ENCODE measurements at regions not wholly inside any gene's neighbourhood (a gene's known extent, or its start where the extent isn't known, plus 50 kb on each side); places are given as distances from the start of the nearest gene placed in this dataset.

GRCh38 chr20:11457488-11457887, 460.2 kb upstream of the BTBD3 start:
- TF ChIP-seq CREB1 (CRISPR knock-in tag; IDR thresholded peaks at IDR 0.05; ENCODE audit: low read depth): no peak
- no peak for TF ChIP-seq STAT1 (IDR thresholded peaks at IDR 0.05; ENCODE audit: unreplicated experiment)
- TF ChIP-seq ETS1 (IDR thresholded peaks at IDR 0.05): no peak
- TF ChIP-seq EZH2 (IDR thresholded peaks at IDR 0.05; ENCODE audit: low read depth, unreplicated experiment): no peak
- TF ChIP-seq, protein P1, sequence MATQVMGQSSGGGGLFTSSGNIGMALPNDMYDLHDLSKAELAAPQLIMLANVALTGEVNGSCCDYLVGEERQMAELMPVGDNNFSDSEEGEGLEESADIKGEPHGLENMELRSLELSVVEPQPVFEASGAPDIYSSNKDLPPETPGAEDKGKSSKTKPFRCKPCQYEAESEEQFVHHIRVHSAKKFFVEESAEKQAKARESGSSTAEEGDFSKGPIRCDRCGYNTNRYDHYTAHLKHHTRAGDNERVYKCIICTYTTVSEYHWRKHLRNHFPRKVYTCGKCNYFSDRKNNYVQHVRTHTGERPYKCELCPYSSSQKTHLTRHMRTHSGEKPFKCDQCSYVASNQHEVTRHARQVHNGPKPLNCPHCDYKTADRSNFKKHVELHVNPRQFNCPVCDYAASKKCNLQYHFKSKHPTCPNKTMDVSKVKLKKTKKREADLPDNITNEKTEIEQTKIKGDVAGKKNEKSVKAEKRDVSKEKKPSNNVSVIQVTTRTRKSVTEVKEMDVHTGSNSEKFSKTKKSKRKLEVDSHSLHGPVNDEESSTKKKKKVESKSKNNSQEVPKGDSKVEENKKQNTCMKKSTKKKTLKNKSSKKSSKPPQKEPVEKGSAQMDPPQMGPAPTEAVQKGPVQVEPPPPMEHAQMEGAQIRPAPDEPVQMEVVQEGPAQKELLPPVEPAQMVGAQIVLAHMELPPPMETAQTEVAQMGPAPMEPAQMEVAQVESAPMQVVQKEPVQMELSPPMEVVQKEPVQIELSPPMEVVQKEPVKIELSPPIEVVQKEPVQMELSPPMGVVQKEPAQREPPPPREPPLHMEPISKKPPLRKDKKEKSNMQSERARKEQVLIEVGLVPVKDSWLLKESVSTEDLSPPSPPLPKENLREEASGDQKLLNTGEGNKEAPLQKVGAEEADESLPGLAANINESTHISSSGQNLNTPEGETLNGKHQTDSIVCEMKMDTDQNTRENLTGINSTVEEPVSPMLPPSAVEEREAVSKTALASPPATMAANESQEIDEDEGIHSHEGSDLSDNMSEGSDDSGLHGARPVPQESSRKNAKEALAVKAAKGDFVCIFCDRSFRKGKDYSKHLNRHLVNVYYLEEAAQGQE (IDR thresholded peaks at IDR 0.05; ENCODE audit: unreplicated experiment): no peak
- TF ChIP-seq, protein P2, sequence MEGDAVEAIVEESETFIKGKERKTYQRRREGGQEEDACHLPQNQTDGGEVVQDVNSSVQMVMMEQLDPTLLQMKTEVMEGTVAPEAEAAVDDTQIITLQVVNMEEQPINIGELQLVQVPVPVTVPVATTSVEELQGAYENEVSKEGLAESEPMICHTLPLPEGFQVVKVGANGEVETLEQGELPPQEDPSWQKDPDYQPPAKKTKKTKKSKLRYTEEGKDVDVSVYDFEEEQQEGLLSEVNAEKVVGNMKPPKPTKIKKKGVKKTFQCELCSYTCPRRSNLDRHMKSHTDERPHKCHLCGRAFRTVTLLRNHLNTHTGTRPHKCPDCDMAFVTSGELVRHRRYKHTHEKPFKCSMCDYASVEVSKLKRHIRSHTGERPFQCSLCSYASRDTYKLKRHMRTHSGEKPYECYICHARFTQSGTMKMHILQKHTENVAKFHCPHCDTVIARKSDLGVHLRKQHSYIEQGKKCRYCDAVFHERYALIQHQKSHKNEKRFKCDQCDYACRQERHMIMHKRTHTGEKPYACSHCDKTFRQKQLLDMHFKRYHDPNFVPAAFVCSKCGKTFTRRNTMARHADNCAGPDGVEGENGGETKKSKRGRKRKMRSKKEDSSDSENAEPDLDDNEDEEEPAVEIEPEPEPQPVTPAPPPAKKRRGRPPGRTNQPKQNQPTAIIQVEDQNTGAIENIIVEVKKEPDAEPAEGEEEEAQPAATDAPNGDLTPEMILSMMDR (conservative IDR thresholded peaks at IDR 0.05; ENCODE audit: low read depth in 2 of 2): no peak
- TF ChIP-seq, protein P3, sequence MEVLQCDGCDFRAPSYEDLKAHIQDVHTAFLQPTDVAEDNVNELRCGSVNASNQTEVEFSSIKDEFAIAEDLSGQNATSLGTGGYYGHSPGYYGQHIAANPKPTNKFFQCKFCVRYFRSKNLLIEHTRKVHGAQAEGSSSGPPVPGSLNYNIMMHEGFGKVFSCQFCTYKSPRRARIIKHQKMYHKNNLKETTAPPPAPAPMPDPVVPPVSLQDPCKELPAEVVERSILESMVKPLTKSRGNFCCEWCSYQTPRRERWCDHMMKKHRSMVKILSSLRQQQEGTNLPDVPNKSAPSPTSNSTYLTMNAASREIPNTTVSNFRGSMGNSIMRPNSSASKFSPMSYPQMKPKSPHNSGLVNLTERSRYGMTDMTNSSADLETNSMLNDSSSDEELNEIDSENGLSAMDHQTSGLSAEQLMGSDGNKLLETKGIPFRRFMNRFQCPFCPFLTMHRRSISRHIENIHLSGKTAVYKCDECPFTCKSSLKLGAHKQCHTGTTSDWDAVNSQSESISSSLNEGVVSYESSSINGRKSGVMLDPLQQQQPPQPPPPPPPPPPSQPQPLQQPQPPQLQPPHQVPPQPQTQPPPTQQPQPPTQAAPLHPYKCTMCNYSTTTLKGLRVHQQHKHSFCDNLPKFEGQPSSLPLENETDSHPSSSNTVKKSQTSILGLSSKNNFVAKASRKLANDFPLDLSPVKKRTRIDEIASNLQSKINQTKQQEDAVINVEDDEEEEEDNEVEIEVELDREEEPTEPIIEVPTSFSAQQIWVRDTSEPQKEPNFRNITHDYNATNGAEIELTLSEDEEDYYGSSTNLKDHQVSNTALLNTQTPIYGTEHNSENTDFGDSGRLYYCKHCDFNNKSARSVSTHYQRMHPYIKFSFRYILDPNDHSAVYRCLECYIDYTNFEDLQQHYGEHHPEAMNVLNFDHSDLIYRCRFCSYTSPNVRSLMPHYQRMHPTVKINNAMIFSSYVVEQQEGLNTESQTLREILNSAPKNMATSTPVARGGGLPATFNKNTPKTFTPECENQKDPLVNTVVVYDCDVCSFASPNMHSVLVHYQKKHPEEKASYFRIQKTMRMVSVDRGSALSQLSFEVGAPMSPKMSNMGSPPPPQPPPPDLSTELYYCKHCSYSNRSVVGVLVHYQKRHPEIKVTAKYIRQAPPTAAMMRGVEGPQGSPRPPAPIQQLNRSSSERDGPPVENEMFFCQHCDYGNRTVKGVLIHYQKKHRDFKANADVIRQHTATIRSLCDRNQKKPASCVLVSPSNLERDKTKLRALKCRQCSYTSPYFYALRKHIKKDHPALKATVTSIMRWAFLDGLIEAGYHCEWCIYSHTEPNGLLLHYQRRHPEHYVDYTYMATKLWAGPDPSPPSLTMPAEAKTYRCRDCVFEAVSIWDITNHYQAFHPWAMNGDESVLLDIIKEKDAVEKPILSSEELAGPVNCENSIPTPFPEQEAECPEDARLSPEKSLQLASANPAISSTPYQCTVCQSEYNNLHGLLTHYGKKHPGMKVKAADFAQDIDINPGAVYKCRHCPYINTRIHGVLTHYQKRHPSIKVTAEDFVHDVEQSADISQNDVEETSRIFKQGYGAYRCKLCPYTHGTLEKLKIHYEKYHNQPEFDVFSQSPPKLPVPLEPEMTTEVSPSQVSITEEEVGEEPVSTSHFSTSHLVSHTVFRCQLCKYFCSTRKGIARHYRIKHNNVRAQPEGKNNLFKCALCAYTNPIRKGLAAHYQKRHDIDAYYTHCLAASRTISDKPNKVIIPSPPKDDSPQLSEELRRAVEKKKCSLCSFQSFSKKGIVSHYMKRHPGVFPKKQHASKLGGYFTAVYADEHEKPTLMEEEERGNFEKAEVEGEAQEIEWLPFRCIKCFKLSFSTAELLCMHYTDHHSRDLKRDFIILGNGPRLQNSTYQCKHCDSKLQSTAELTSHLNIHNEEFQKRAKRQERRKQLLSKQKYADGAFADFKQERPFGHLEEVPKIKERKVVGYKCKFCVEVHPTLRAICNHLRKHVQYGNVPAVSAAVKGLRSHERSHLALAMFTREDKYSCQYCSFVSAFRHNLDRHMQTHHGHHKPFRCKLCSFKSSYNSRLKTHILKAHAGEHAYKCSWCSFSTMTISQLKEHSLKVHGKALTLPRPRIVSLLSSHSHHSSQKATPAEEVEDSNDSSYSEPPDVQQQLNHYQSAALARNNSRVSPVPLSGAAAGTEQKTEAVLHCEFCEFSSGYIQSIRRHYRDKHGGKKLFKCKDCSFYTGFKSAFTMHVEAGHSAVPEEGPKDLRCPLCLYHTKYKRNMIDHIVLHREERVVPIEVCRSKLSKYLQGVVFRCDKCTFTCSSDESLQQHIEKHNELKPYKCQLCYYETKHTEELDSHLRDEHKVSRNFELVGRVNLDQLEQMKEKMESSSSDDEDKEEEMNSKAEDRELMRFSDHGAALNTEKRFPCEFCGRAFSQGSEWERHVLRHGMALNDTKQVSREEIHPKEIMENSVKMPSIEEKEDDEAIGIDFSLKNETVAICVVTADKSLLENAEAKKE (CRISPR knock-in tag; IDR thresholded peaks at IDR 0.05): no peak
- no peak for TF ChIP-seq ZNF331 (CRISPR knock-in tag; IDR thresholded peaks at IDR 0.05; ENCODE audit: low read depth)
- no peak for TF ChIP-seq POLR2AphosphoS5 (IDR thresholded peaks at IDR 0.05; ENCODE audit: low read depth)
- TF ChIP-seq EZH2phosphoT487 (IDR thresholded peaks at IDR 0.05; ENCODE audit: unreplicated experiment): no peak
- TF ChIP-seq ZNF114 (CRISPR knock-in tag; IDR thresholded peaks at IDR 0.05): no peak
- TF ChIP-seq NANOG (IDR thresholded peaks at IDR 0.05; ENCODE audit: borderline replicate concordance): no peak
- TF ChIP-seq JUNB (IDR thresholded peaks at IDR 0.05; ENCODE audit: unreplicated experiment): no peak
- H3K27me3 Mint-ChIP-seq (ENCODE audit: insufficient read depth, low read depth, poor library complexity): peaks cover 2% of the 10 kb centered on the region
- DNase-seq (ENCODE audit: low spot score): no peak
- H3K4me3 Mint-ChIP-seq: no peak overlapping the region
- peaks cover 20% of the 10 kb centered on the region for H3K4me1 Mint-ChIP-seq
- H3K36me3 ChIP-seq (ENCODE audit: insufficient read depth): no peaks in the 10 kb centered on the region
- H3K27ac ChIP-seq (ENCODE audit: low read depth): no peak overlapping the region
- no peaks in the 10 kb centered on the region for H3K9me3 Mint-ChIP-seq
- H3K9me2 ChIP-seq (ENCODE audit: insufficient read depth): peaks cover 32% of the 10 kb centered on the region
- no peak overlapping the region for H3K4me3 ChIP-seq
- H3K4me1 ChIP-seq (ENCODE audit: insufficient read depth): peaks cover 26% of the 10 kb centered on the region
- H3K36me3 Mint-ChIP-seq (ENCODE audit: low read depth): no peaks in the 10 kb centered on the region
- H4K20me1 ChIP-seq (replicated peaks; ENCODE audit: insufficient read depth): no peaks in the 10 kb centered on the region
- no peak overlapping the region for H3K27ac Mint-ChIP-seq
- ATAC-seq: no peak
- no peak overlapping the region for H2AFZ ChIP-seq
- no peaks in the 10 kb centered on the region for H3F3A ChIP-seq (replicated peaks; ENCODE audit: low read depth)
- no peak overlapping the region for H3K4me2 ChIP-seq
- H3K79me2 ChIP-seq (replicated peaks; ENCODE audit: insufficient read depth): no peaks in the 10 kb centered on the region
- H3K27me3 ChIP-seq (ENCODE audit: insufficient read depth): no peaks in the 10 kb centered on the region

Data from GM23338 (cell line).